B cell (primary cell): ENCODE measurements at regions not wholly inside any gene's neighbourhood (a gene's known extent, or its start where the extent isn't known, plus 50 kb on each side); places are given as distances from the start of the nearest gene placed in this dataset.

Source experiments
- ATAC-seq: fragments of 200-7000 bp; cut with Tn5 transposase; one replicate; pipeline ENCODE4 v1.10.0; 2021; ENCODE audit warnings: low read depth, mild to moderate bottlenecking, moderate number of reproducible peaks, moderate library complexity
- CTCF ChIA-PET: fragments of 350-600 bp; sonication (Branson Sonifier 250); formaldehyde crosslinking; loops from one replicate; lab custom pipeline; 2021; ENCODE audit warnings: antibody characterized with exemption, inconsistent platforms; lab: Charles Lee
- POLR2A ChIA-PET: fragments of 350-600 bp; sonication (Branson Sonifier 250); formaldehyde crosslinking; loops from one replicate; lab custom pipeline; 2021; ENCODE audit warnings: antibody characterized with exemption; lab: Charles Lee
- DNase-seq: peaks from one replicate; pipeline ENCODE4 v3.0.0; 2013
- H2AFZ ChIP-seq: 2 replicates; pipeline ENCODE4 v1.6.1; 2012; ENCODE audit warnings: mild to moderate bottlenecking, low read depth, low read length; ENCODE audit not compliant: insufficient read depth, poor library complexity, severe bottlenecking
- H3K27ac ChIP-seq, 2 donors: 1 replicate in 1 of 2; 2 replicates in 1 of 2; pipeline ENCODE4 v1.5.1; 2012 to 2013; ENCODE audit warnings: low read length in 2 of 2, mild to moderate bottlenecking in 2 of 2, moderate library complexity in 1 of 2
- H3K27me3 ChIP-seq, 4 experiments: fragments of 200-600 bp in 1 of 4; sonication (generic) in 1 of 4; replicated peaks in 1 of 4; 1 replicate in 2 of 4; 2 replicates in 2 of 4; pipeline versions ENCODE4 v1.6.1 to v1.7.0; 2013 to 2016; ENCODE audit warnings: low read length in 3 of 4, mild to moderate bottlenecking in 2 of 4, mixed read lengths in 1 of 4, moderate library complexity in 1 of 4; ENCODE audit not compliant: insufficient read depth in 4 of 4, control insufficient read depth in 3 of 4; ENCODE audit errors: control extremely low read depth in 1 of 4
- H3K36me3 ChIP-seq, 2 experiments: replicated peaks in 1 of 2; 1 replicate in 1 of 2; 2 replicates in 1 of 2; pipeline versions ENCODE4 v1.6.1 to v1.7.1; 2013; ENCODE audit warnings: low read length in 1 of 2; ENCODE audit not compliant: insufficient read depth in 2 of 2, control insufficient read depth in 1 of 2; ENCODE audit errors: control extremely low read depth in 1 of 2, extremely low read depth in 1 of 2
- H3K4me1 ChIP-seq, 2 donors: fragments of 200-600 bp in 1 of 2; sonication (generic) in 1 of 2; 1 replicate in 1 of 2; 2 replicates in 1 of 2; pipeline versions ENCODE4 v1.5.1 to v1.6.1; 2013 to 2017; ENCODE audit warnings: low read length in 2 of 2; ENCODE audit not compliant: control insufficient read depth in 2 of 2, insufficient read depth in 2 of 2
- H3K4me2 ChIP-seq: replicated peaks from 2 replicates; pipeline ENCODE3; 2012; ENCODE audit warnings: mild to moderate bottlenecking, low read depth, low read length; ENCODE audit not compliant: poor library complexity, severe bottlenecking
- H3K4me3 ChIP-seq, 5 experiments: fragments of 200-600 bp in 1 of 5; sonication (generic) in 1 of 5; 1 replicate in 3 of 5; 2 replicates in 2 of 5; pipeline versions ENCODE4 v1.5.1 to v1.7.0; 2011 to 2016; ENCODE audit warnings: low read length in 4 of 5, mild to moderate bottlenecking in 4 of 5, low read depth in 2 of 5, control low read depth in 1 of 5, moderate library complexity in 1 of 5; ENCODE audit not compliant: insufficient read depth in 1 of 5; ENCODE audit errors: control extremely low read depth in 1 of 5, extremely low read depth in 1 of 5
- H3K79me2 ChIP-seq: fragments of 200-600 bp; sonication (generic); one replicate; pipeline ENCODE4 v1.6.0; 2016; ENCODE audit warnings: low read length; ENCODE audit not compliant: control insufficient read depth, insufficient read depth
- H3K9ac ChIP-seq: fragments of 200-600 bp; sonication (generic); 2 replicates; pipeline ENCODE4 v1.6.1; 2017; ENCODE audit warnings: mild to moderate bottlenecking, low read length, moderate library complexity
- H3K9me3 ChIP-seq, 3 donors: one replicate each; pipeline versions ENCODE4 v1.6.1 to v1.7.1; 2013; ENCODE audit warnings: low read length in 2 of 3; ENCODE audit not compliant: control insufficient read depth in 2 of 3, insufficient read depth in 1 of 3; ENCODE audit errors: control extremely low read depth in 1 of 3
- H4K20me1 ChIP-seq: 2 replicates; pipeline ENCODE4 v1.6.0; 2012; ENCODE audit warnings: mild to moderate bottlenecking, low read length; ENCODE audit not compliant: insufficient read depth, control insufficient read depth, poor library complexity, severe bottlenecking
- H3K27ac Mint-ChIP-seq: one replicate; pipeline ENCODE4 v1.8.0; 2021; ENCODE audit warnings: mixed read lengths
- H3K27me3 Mint-ChIP-seq: one replicate; pipeline ENCODE4 v1.8.0; 2021; ENCODE audit warnings: mixed read lengths
- H3K4me1 Mint-ChIP-seq: one replicate; pipeline ENCODE4 v1.8.0; 2021; ENCODE audit warnings: mixed read lengths
- H3K4me3 Mint-ChIP-seq: one replicate; pipeline ENCODE4 v1.8.0; 2021; ENCODE audit warnings: mixed read lengths
- H3K9me3 Mint-ChIP-seq: one replicate; pipeline ENCODE4 v1.8.0; 2022; ENCODE audit warnings: mixed read lengths; ENCODE audit not compliant: insufficient read depth
- EZH2 ChIP-seq: IDR thresholded peaks from 2 replicates; pipeline ENCODE4 v1.6.1; 2012; ENCODE audit warnings: borderline replicate concordance, low read depth, mild to moderate bottlenecking, moderate library complexity, low read length; ENCODE audit not compliant: insufficient read depth, poor library complexity, severe bottlenecking
- WGBS: methylation state at CpG from one replicate; pipeline ENCODE4 v1.1.5; 2013; ENCODE audit warnings: missing lambda C conversion rate; ENCODE audit not compliant: insufficient coverage; 5-methylcytosine and 5-hydroxymethylcytosine counted together
- intact Hi-C: fragments of 100-400 bp; cut with micrococcal nuclease; formaldehyde crosslinking; loops from one replicate; pipeline ENCODE4 v1.10.0; 2022
- TF ChIP-seq, protein P1 (sequence below): fragments of 200-600 bp; IDR thresholded peaks from one replicate; pipeline ENCODE4 v1.8.0; 2022; ENCODE audit warnings: antibody characterized with exemption, mild to moderate bottlenecking

GRCh38 chr4:15145709-15146108, 143.4 kb downstream of the CPEB2 start:
- Mint-ChIP-seq H3K9me3 (no peaks in the 10 kb centered on the region), H3K4me1 (no peaks in the 10 kb centered on the region), H3K27me3 (no peaks in the 10 kb centered on the region), H3K27ac (no peak overlapping the region), H3K4me3 (no peak overlapping the region)
- Histone ChIP-seq H2AFZ (no peak overlapping the region), H3K27ac (no peak overlapping the region), H3K79me2 (no peaks in the 10 kb centered on the region), H4K20me1 (no peaks in the 10 kb centered on the region), H3K4me3 (no peak overlapping the region), H3K27me3 (no peaks in the 10 kb centered on the region), H3K36me3 (no peaks in the 10 kb centered on the region), H3K4me2 (no peak overlapping the region), H3K9ac (no peak overlapping the region), H3K4me1 (no peaks in the 10 kb centered on the region), H3K9me3 (no peaks in the 10 kb centered on the region)
- 92% methylated on average over 7 of the region's 7 CpGs for WGBS
- ChIA-PET CTCF (no interaction called here), POLR2A (no interaction called here)
- ATAC-seq (no peak), DNase-seq (no peak)
- TF ChIP-seq EZH2, result no peak
- TF ChIP-seq, protein P1, sequence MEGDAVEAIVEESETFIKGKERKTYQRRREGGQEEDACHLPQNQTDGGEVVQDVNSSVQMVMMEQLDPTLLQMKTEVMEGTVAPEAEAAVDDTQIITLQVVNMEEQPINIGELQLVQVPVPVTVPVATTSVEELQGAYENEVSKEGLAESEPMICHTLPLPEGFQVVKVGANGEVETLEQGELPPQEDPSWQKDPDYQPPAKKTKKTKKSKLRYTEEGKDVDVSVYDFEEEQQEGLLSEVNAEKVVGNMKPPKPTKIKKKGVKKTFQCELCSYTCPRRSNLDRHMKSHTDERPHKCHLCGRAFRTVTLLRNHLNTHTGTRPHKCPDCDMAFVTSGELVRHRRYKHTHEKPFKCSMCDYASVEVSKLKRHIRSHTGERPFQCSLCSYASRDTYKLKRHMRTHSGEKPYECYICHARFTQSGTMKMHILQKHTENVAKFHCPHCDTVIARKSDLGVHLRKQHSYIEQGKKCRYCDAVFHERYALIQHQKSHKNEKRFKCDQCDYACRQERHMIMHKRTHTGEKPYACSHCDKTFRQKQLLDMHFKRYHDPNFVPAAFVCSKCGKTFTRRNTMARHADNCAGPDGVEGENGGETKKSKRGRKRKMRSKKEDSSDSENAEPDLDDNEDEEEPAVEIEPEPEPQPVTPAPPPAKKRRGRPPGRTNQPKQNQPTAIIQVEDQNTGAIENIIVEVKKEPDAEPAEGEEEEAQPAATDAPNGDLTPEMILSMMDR, result no peak
- intact Hi-C loops, result no loop called here

DNA sequence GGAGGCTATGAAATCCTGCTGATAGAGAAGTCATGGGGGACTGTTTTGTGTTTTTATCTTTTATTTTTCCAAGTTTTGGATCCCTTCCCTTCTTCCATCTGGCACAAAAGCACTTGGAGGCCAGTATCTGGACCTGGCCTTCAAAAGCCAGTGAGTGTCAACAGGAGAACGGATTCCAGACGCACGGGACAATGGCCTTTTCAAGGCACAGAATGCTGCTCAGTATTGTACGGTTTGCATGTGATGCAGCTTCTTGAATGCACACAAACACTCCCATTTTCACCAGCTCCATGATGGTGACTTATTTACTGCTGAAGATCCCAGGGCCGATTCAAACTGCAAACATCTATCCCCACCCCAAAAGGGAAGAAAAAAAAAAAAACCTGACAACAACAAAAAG, 145.4 kb downstream of the CPEB2 start:
- Histone ChIP-seq H3K27ac (no peak overlapping the region), H3K9ac (no peak overlapping the region), H3K27me3 (no peaks in the 10 kb centered on the region), H3K4me2 (no peak overlapping the region), H3K79me2 (no peaks in the 10 kb centered on the region), H2AFZ (no peak overlapping the region), H3K4me1 (no peaks in the 10 kb centered on the region), H3K9me3 (no peaks in the 10 kb centered on the region), H3K4me3 (no peak overlapping the region), H3K36me3 (no peaks in the 10 kb centered on the region), H4K20me1 (no peaks in the 10 kb centered on the region)
- intact Hi-C loops, result no loop called here
- no peak overlapping the region for H3K4me3 Mint-ChIP-seq
- POLR2A ChIA-PET, result no interaction called here
- CTCF ChIA-PET, result no interaction called here
- no peaks in the 10 kb centered on the region for H3K9me3 Mint-ChIP-seq
- WGBS, result 100% methylated on average over 4 of the region's 5 CpGs
- no peak for DNase-seq
- TF ChIP-seq, protein P1, result no peak
- no peak for TF ChIP-seq EZH2
- H3K27ac Mint-ChIP-seq, result no peak overlapping the region
- H3K4me1 Mint-ChIP-seq, result no peaks in the 10 kb centered on the region
- no peak for ATAC-seq
- H3K27me3 Mint-ChIP-seq, result no peaks in the 10 kb centered on the region
